Activated T-helper 17 cell treated with anti-CD3 and anti-CD28 coated beads, Interleukin-2, amount 50 U/mL, for 72 hours (primary cell): ENCODE measurements at regions not wholly inside any gene's neighbourhood (a gene's known extent, or its start where the extent isn't known, plus 50 kb on each side); places are given as distances from the start of the nearest gene placed in this dataset.
"Not testable (repeated sequence)": the region's sequence is repeated elsewhere in the genome, so short reads cannot be mapped to it uniquely, and the experiment has no call there.

Experiments used
- ATAC-seq: fragments of 150-1000 bp; cut with Tn5 transposase; replicated peaks from 2 replicates; pipeline ENCODE4 v1.10.0; 2021; ENCODE audit warnings: mild to moderate bottlenecking, moderate library complexity
- H3K27ac Mint-ChIP-seq: one replicate; pipeline ENCODE4 v1.8.0; 2022; ENCODE audit warnings: mixed read lengths
- H3K27me3 Mint-ChIP-seq: one replicate; pipeline ENCODE4 v1.8.0; 2022; ENCODE audit warnings: mixed read lengths
- H3K36me3 Mint-ChIP-seq: one replicate; pipeline ENCODE4 v1.8.0; 2022; ENCODE audit warnings: low read depth, mild to moderate bottlenecking, mixed read lengths
- H3K4me1 Mint-ChIP-seq: one replicate; pipeline ENCODE4 v1.8.0; 2022; ENCODE audit warnings: mixed read lengths
- H3K4me3 Mint-ChIP-seq: one replicate; pipeline ENCODE4 v1.8.0; 2022; ENCODE audit warnings: mild to moderate bottlenecking, mixed read lengths
- H3K9me3 Mint-ChIP-seq: one replicate; pipeline ENCODE4 v1.8.0; 2022; ENCODE audit warnings: mixed read lengths

DNA sequence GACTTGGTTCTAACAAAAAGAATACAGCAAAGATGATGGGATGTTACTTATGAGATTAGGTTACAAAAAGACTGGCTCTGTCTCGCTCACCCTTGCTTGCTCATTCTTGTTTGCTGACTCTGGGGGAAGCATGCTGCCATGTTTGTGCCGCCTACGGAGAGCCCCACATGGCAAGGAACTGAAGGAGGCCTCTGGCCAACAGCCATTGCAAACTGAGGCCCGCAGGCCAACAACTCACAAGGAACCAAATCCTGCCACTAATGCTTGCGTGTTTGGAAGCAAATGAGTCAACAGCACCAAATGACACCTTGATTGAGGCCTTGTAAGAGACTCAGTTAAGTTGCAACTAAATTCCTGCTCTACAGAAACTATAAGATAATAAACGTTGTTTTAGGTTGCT lies 82.1 kb upstream of the FOXN2 start:
- no peaks in the 10 kb centered on the region for H3K36me3 Mint-ChIP-seq
- no peaks in the 10 kb centered on the region for H3K9me3 Mint-ChIP-seq
- no peak overlapping the region for H3K27ac Mint-ChIP-seq
- no peak for ATAC-seq
- no peaks in the 10 kb centered on the region for H3K27me3 Mint-ChIP-seq
- H3K4me1 Mint-ChIP-seq: peaks cover 13% of the 10 kb centered on the region
- no peak overlapping the region for H3K4me3 Mint-ChIP-seq

- H3K27me3 Mint-ChIP-seq: no peaks in the 10 kb centered on the region
- H3K9me3 Mint-ChIP-seq: no peaks in the 10 kb centered on the region
- peaks cover 13% of the 10 kb centered on the region for H3K4me1 Mint-ChIP-seq
- peak; percentile 94 for ATAC-seq
- no peak overlapping the region for H3K27ac Mint-ChIP-seq
- no peak overlapping the region for H3K4me3 Mint-ChIP-seq
- H3K36me3 Mint-ChIP-seq: no peaks in the 10 kb centered on the region
Measured at GRCh38 chr2:48233005-48233404, 81.5 kb upstream of the FOXN2 start.

DNA sequence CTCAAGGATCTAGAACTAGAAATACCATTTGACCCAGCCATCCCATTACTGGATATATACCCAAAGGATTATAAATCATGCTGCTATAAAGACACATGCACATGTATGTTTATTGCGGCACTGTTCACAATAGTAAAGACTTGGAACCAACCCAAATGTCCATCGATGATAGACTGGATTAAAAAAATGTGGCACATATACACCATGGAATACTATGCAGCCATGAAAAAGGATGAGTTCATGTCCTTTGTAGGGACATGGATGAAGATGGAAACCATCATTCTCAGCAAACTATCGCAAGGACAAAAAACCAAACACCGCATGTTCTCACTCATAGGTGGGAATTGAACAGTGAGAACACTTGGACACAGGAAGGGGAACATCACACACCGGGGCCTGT lies 80.7 kb upstream of the FOXN2 start:
- H3K4me1 Mint-ChIP-seq: peaks cover 13% of the 10 kb centered on the region
- not testable (repeated sequence) for H3K27me3 Mint-ChIP-seq, H3K27ac Mint-ChIP-seq, H3K36me3 Mint-ChIP-seq, H3K9me3 Mint-ChIP-seq, ATAC-seq, H3K4me3 Mint-ChIP-seq

DNA sequence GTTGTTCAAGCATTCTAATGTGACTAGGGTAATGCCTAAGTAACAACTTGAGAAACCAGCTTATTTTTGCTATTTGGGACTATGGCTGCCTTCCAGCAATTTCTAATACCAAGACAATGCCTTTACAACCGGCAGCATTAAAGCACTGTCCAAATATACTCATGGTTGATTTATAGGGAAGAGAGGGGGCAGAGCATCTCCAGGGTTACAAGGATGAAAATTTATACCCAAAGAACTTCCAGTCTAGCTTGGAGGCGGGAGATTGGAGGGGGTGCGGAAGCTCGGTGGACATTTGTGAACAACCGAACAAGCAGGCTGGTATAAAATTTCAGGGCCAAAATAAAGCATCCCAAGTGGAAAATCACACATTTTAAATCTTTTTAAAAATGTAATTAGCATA lies 79.4 kb upstream of the FOXN2 start:
- Mint-ChIP-seq H3K27me3 (no peaks in the 10 kb centered on the region), H3K4me3 (no peak overlapping the region), H3K9me3 (no peaks in the 10 kb centered on the region), H3K36me3 (no peaks in the 10 kb centered on the region), H3K4me1 (peaks cover 13% of the 10 kb centered on the region), H3K27ac (no peak overlapping the region)
- ATAC-seq: no peak

DNA sequence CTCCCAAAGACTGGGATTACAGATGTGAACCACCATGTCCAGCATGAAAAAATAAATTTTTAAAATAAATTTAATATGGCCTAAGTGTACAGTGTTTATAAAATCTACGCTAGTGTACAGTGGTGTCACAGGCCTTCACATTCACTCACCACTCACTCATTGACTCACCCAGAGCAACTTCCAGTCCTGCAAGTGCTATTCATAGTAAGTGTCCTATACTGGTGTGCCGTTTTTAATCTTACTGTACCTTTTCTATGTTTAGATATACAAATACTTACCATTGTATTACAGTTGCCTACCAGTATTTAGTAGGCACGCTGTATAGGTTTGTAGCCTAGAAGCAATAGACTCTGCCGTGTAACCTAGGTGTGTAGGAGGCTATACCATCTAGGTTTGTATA lies 76.1 kb upstream of the FOXN2 start:
- Mint-ChIP-seq H3K4me3 (no peak overlapping the region), H3K9me3 (no peaks in the 10 kb centered on the region)
- ATAC-seq: no peak

GRCh38 chr2:48240912-48241311 lies 73.6 kb upstream of the FOXN2 start:
- ATAC-seq: no peak
- Mint-ChIP-seq H3K9me3 (peaks cover 3% of the 10 kb centered on the region), H3K4me3 (no peak overlapping the region)

More for the DNA sequence above, 76.1 kb upstream of the FOXN2 start:
- Mint-ChIP-seq H3K4me1 (peaks cover 14% of the 10 kb centered on the region), H3K27me3 (no peaks in the 10 kb centered on the region), H3K36me3 (no peaks in the 10 kb centered on the region), H3K27ac (no peak overlapping the region)

GRCh38 chr2:48247206-48247605 lies 67.3 kb upstream of the FOXN2 start:
- Mint-ChIP-seq H3K4me1 (no peaks in the 10 kb centered on the region), H3K27ac (no peak overlapping the region), H3K9me3 (peaks cover 3% of the 10 kb centered on the region), H3K4me3 (no peak overlapping the region), H3K36me3 (no peaks in the 10 kb centered on the region), H3K27me3 (no peaks in the 10 kb centered on the region)
- ATAC-seq: no peak

More at GRCh38 chr2:48240912-48241311, 73.6 kb upstream of the FOXN2 start:
- H3K27me3 Mint-ChIP-seq: no peaks in the 10 kb centered on the region
- no peaks in the 10 kb centered on the region for H3K36me3 Mint-ChIP-seq
- H3K27ac Mint-ChIP-seq: no peak overlapping the region
- H3K4me1 Mint-ChIP-seq: peaks cover 14% of the 10 kb centered on the region

DNA sequence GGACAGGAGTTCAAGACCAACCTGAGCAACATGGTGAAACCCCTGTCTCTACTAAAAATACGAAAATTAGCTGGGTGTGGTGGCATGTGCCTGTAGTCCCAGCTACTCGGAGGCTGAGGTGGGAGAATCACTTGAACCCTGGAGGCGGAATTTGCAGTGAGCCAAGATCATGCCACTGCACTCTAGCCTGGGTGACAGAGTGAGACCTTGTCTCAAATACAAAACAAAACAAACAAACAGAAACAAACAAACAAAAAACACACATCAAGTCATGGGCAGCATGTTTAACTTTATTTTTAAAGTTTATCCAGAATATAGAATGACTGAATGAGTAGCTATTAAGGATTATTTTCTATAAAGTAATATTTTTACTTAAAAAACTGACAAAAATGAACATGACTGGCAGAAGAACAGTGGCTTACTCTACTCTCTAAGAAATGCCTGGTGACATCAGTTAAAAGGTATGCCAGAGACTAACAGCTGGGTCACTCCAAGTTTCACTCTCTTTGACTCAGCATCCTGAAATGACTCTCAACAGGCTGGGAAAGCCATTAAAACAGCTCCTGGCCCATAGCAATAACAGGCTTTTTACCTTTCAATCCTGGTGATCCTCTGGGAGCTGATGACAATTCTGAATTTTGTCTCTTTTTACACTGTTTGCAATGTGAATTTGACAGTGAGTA lies 66.1 kb upstream of the FOXN2 start:
- H3K9me3 Mint-ChIP-seq: peaks cover 3% of the 10 kb centered on the region
- H3K4me3 Mint-ChIP-seq: no peak overlapping the region
- no peaks in the 10 kb centered on the region for H3K27me3 Mint-ChIP-seq
- H3K4me1 Mint-ChIP-seq: no peaks in the 10 kb centered on the region
- no peaks in the 10 kb centered on the region for H3K36me3 Mint-ChIP-seq
- ATAC-seq: peak; percentile 100
- H3K27ac Mint-ChIP-seq: no peak overlapping the region

DNA sequence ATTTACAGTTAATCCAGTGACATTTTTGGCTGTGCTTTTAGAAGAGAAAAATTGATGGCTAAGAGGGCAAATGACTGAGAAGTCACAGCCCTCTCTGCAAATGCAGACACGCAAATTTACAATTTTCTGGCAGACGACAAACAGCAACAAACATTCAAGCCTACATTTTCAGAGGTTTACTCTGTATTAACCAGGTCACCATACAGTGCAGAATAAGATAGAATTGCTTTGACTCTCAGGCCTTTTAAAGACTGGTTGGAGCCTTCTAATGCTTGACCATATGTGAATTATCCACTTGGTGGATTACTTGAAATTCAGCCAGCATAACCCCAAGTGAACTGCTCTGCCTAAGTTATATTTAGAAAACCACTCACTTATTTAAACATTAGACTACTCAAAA lies 65.5 kb upstream of the FOXN2 start:
- Mint-ChIP-seq H3K9me3 (peaks cover 3% of the 10 kb centered on the region), H3K36me3 (no peaks in the 10 kb centered on the region), H3K27ac (no peak overlapping the region), H3K27me3 (no peaks in the 10 kb centered on the region), H3K4me3 (no peak overlapping the region), H3K4me1 (no peaks in the 10 kb centered on the region)
- ATAC-seq: no peak

DNA sequence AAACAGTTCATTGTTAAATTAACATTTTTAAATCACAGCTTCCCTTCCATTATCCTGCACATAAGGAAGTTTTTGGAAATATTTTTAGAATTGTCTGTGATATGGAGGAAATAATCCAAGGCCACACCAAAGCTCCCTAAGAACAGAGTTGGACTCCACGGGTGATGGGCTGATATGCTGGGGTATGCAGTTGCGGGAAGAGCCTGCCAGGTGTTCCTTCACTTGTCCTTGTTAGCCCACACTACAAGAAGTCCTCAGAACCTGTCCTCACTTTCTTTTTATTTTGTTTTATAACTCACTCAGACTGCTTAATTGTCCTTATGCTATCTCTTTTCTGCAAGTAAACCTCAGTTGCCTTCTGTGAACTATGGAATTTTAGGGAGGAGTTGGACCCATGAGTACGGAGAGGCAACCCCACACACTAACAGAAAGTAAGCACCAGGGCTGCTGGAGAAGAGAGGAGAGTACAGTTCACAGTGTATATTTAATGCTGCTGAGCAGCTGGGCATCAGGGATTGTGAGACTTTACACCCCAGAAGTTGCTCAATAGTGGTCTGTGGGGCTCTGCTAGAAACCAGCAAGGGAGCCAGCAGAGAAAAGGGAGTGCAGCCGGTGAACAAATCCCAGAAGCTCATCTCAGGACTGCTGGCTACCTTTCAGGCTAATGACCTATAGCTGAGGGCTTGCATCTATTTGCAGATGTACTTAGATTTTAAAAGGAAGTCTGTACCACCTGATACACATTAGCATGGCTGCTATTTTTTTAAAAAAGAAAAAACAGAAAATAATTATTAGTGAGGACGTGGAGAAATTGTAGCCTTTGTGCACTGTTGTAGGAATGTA lies 64.6 kb upstream of the FOXN2 start:
- Mint-ChIP-seq H3K27me3 (no peaks in the 10 kb centered on the region), H3K36me3 (no peaks in the 10 kb centered on the region), H3K9me3 (peaks cover 3% of the 10 kb centered on the region), H3K27ac (no peak overlapping the region), H3K4me1 (no peaks in the 10 kb centered on the region), H3K4me3 (no peak overlapping the region)
- ATAC-seq: no peak

DNA sequence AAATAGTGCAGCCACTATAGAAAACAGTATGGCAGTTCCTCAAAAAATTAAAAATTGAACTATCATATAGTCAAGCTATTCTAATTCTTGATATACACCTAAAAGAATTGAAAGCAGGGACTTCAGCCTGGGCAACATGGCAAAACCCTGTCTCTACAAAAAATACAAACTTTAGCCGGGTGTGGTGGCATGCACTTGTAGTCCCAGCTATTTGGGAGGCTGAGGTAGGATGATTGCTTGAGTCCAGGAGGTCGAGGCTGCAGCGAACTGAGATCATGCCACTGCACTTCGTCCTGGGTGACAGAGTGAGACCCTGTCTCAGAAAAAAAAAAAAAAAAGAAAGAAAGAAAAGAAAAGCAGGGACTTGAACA lies 64.0 kb upstream of the FOXN2 start:
- ATAC-seq: no peak
- no peaks in the 10 kb centered on the region for H3K36me3 Mint-ChIP-seq
- H3K4me3 Mint-ChIP-seq: no peak overlapping the region
- H3K4me1 Mint-ChIP-seq: no peaks in the 10 kb centered on the region
- no peaks in the 10 kb centered on the region for H3K27me3 Mint-ChIP-seq
- no peak overlapping the region for H3K27ac Mint-ChIP-seq
- H3K9me3 Mint-ChIP-seq: peaks cover 2% of the 10 kb centered on the region

- H3K9me3 Mint-ChIP-seq: no peaks in the 10 kb centered on the region
- H3K27me3 Mint-ChIP-seq: no peaks in the 10 kb centered on the region
- ATAC-seq: no peak
- no peaks in the 10 kb centered on the region for H3K4me1 Mint-ChIP-seq
- H3K27ac Mint-ChIP-seq: no peak overlapping the region
- H3K36me3 Mint-ChIP-seq: no peaks in the 10 kb centered on the region
- no peak overlapping the region for H3K4me3 Mint-ChIP-seq
Measured at GRCh38 chr2:48250943-48251342, 63.5 kb upstream of the FOXN2 start.

DNA sequence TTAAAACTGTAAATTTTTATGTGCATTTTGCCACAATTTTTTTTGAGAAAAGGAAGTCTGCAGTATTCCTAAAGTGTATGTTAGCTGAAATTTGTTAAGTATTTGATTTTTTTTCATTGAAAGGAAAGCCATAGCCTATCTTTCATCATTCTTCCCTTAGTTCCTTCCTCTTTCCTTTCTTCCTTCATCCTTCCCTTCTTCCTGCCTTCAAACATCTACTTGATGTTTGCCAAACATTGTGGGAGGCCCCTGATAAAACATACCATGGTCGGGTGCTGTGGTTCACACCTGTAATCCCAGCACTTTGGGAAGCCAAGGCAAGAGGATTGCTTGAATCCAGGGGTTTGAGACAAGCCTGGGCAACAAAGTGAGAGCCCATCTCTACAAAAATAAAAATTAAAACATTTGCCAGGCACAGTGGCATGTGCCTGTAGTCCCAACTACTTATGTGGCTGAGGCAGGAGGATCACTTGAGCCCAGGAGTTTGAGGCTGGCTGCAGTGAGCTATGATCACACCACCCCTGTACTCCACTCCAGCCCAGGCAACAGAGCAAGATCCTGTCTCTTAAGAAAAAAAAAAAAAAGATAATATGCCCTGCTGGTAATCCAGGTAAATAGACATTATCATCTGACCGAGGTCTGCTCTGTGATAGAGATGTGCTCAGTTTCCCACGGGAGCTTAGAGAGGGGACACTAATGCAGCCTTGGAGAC lies 62.9 kb upstream of the FOXN2 start:
- Mint-ChIP-seq H3K4me3 (no peak overlapping the region), H3K27ac (no peak overlapping the region), H3K4me1 (no peaks in the 10 kb centered on the region), H3K36me3 (no peaks in the 10 kb centered on the region), H3K9me3 (no peaks in the 10 kb centered on the region), H3K27me3 (no peaks in the 10 kb centered on the region)
- ATAC-seq: no peak

DNA sequence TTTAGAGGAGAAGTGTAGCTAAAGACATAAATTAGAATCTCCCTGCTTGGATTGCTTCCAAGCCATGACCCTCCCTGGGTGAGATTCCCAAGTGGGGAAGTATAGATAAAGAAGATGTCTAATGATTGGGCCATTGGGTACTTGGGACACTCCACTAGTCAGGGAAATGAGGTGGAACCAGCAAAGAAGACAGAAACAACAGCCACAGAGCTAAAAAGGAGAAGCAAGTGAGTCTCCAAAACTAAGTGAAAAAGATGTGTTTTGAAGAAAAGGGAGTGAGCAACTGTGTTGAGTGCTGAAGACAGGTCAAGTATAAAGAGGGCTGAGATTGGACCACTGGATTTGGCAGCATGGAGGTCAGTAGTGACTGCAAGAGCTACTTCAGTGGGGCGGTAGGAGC lies 61.2 kb upstream of the FOXN2 start:
- no peaks in the 10 kb centered on the region for H3K36me3 Mint-ChIP-seq
- no peak for ATAC-seq
- H3K4me1 Mint-ChIP-seq: no peaks in the 10 kb centered on the region
- H3K27ac Mint-ChIP-seq: no peak overlapping the region
- no peaks in the 10 kb centered on the region for H3K9me3 Mint-ChIP-seq
- no peaks in the 10 kb centered on the region for H3K27me3 Mint-ChIP-seq
- H3K4me3 Mint-ChIP-seq: no peak overlapping the region

DNA sequence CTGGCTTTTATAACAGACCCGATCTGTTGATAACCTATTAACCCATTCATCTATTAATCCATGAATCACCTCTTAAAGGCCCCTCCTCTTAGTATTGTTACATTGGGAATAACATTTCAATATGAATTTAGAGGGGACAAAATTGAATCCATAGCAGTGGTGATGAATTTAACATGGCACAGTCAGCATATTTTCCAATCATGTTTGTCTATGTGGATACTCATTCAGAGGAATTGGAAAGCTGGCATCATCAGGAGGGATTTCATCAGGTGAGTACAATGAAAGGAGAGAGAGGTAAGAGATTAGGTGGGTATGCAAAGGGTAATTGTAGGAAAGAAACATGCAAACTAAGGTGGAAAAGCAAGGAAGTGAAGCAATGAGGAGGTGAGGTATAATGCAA lies 59.6 kb upstream of the FOXN2 start:
- Mint-ChIP-seq H3K9me3 (no peaks in the 10 kb centered on the region), H3K36me3 (no peaks in the 10 kb centered on the region), H3K4me3 (no peak overlapping the region), H3K4me1 (no peaks in the 10 kb centered on the region), H3K27me3 (no peaks in the 10 kb centered on the region), H3K27ac (no peak overlapping the region)
- no peak for ATAC-seq
